ENCODE measurements at regions not wholly inside any gene's neighbourhood (a gene's known extent, or its start where the extent isn't known, plus 50 kb on each side); places are given as distances from the start of the nearest gene placed in this dataset.
"Not testable (repeated sequence)": the region's sequence is repeated elsewhere in the genome, so short reads cannot be mapped to it uniquely, and the experiment has no call there.

- H3K4me3 ChIP-seq: no peak overlapping the region
- no peak overlapping the region for H3K27ac ChIP-seq
- H3K4me1 ChIP-seq: no peaks in the 10 kb centered on the region
- no peak for DNase-seq
- H3K27me3 ChIP-seq: no peaks in the 10 kb centered on the region
- no peaks in the 10 kb centered on the region for H3K36me3 ChIP-seq
- H3K9me3 ChIP-seq (replicated peaks): no peaks in the 10 kb centered on the region
Measured at GRCh38 chr2:210895132-210895531, 338.7 kb downstream of the CPS1 start.

- Histone ChIP-seq H3K27ac (no peak overlapping the region), H3K4me1 (no peaks in the 10 kb centered on the region), H3K36me3 (no peaks in the 10 kb centered on the region), H3K27me3 (no peaks in the 10 kb centered on the region), H3K4me3 (no peak overlapping the region), H3K9me3 (replicated peaks) (no peaks in the 10 kb centered on the region)
- DNase-seq: no peak
Measured at GRCh38 chr2:210899131-210899530, 342.7 kb downstream of the CPS1 start.

- no peak for DNase-seq
- Histone ChIP-seq H3K4me1 (no peaks in the 10 kb centered on the region), H3K4me3 (no peak overlapping the region), H3K27ac (no peak overlapping the region), H3K27me3 (no peaks in the 10 kb centered on the region), H3K9me3 (replicated peaks) (no peaks in the 10 kb centered on the region), H3K36me3 (no peaks in the 10 kb centered on the region)
Measured at GRCh38 chr2:210901326-210901725, 344.9 kb downstream of the CPS1 start.

- Histone ChIP-seq H3K27ac (no peak overlapping the region), H3K4me1 (no peaks in the 10 kb centered on the region; the same call in 1 of the 2 replicates), H3K9me3 (replicated peaks) (no peaks in the 10 kb centered on the region), H3K36me3 (no peaks in the 10 kb centered on the region), H3K4me3 (no peak overlapping the region), H3K27me3 (no peaks in the 10 kb centered on the region)
- DNase-seq: no peak
Measured at GRCh38 chr2:210912779-210913178, 356.4 kb downstream of the CPS1 start.

GRCh38 chr2:210913461-210913860, 357.1 kb downstream of the CPS1 start:
- Histone ChIP-seq H3K4me1 (no peaks in the 10 kb centered on the region), H3K27me3 (no peaks in the 10 kb centered on the region), H3K36me3 (no peaks in the 10 kb centered on the region), H3K27ac (no peak overlapping the region), H3K9me3 (replicated peaks) (no peaks in the 10 kb centered on the region), H3K4me3 (no peak overlapping the region)
- DNase-seq: no peak

GRCh38 chr2:210915912-210916311, 359.5 kb downstream of the CPS1 start:
- no peaks in the 10 kb centered on the region for H3K4me1 ChIP-seq
- no peak overlapping the region for H3K4me3 ChIP-seq
- DNase-seq: no peak
- H3K9me3 ChIP-seq (replicated peaks): no peaks in the 10 kb centered on the region
- no peaks in the 10 kb centered on the region for H3K36me3 ChIP-seq
- H3K27me3 ChIP-seq: no peaks in the 10 kb centered on the region
- no peak overlapping the region for H3K27ac ChIP-seq

GRCh38 chr2:210917465-210917864, 361.1 kb downstream of the CPS1 start:
- no peaks in the 10 kb centered on the region for H3K36me3 ChIP-seq
- no peaks in the 10 kb centered on the region for H3K4me1 ChIP-seq
- no peaks in the 10 kb centered on the region for H3K27me3 ChIP-seq
- H3K4me3 ChIP-seq: no peak overlapping the region
- no peaks in the 10 kb centered on the region for H3K9me3 ChIP-seq (replicated peaks)
- H3K27ac ChIP-seq: no peak overlapping the region
- no peak for DNase-seq

GRCh38 chr2:210919128-210919527, 362.7 kb downstream of the CPS1 start:
- no peaks in the 10 kb centered on the region for H3K27me3 ChIP-seq
- H3K9me3 ChIP-seq (replicated peaks): no peaks in the 10 kb centered on the region
- H3K4me1 ChIP-seq: no peaks in the 10 kb centered on the region

GRCh38 chr2:210922419-210922818, 366.0 kb downstream of the CPS1 start:
- Histone ChIP-seq H3K4me3 (no peak overlapping the region), H3K27ac (no peak overlapping the region), H3K9me3 (replicated peaks) (no peaks in the 10 kb centered on the region), H3K27me3 (no peaks in the 10 kb centered on the region), H3K36me3 (no peaks in the 10 kb centered on the region), H3K4me1 (no peaks in the 10 kb centered on the region)
- DNase-seq: no peak

More at GRCh38 chr2:210919128-210919527, 362.7 kb downstream of the CPS1 start:
- Histone ChIP-seq H3K27ac (no peak overlapping the region), H3K4me3 (no peak overlapping the region), H3K36me3 (no peaks in the 10 kb centered on the region)
- no peak for DNase-seq

GRCh38 chr2:210928714-210929113, 372.3 kb downstream of the CPS1 start:
- no peaks in the 10 kb centered on the region for H3K9me3 ChIP-seq (replicated peaks)
- H3K27ac ChIP-seq: no peak overlapping the region
- H3K4me1 ChIP-seq: no peaks in the 10 kb centered on the region
- no peak for DNase-seq
- no peak overlapping the region for H3K4me3 ChIP-seq
- H3K27me3 ChIP-seq: no peaks in the 10 kb centered on the region; the same call in 1 of the 2 replicates
- no peaks in the 10 kb centered on the region for H3K36me3 ChIP-seq

- Histone ChIP-seq H3K4me1 (no peaks in the 10 kb centered on the region), H3K27me3 (no peaks in the 10 kb centered on the region), H3K4me3 (no peak overlapping the region), H3K9me3 (replicated peaks) (no peaks in the 10 kb centered on the region), H3K27ac (no peak overlapping the region), H3K36me3 (no peaks in the 10 kb centered on the region)
- DNase-seq: no peak
Measured at GRCh38 chr2:210938228-210938627, 381.8 kb downstream of the CPS1 start.

GRCh38 chr2:210946395-210946794, 390.0 kb downstream of the CPS1 start:
- no peaks in the 10 kb centered on the region for H3K27me3 ChIP-seq
- no peaks in the 10 kb centered on the region for H3K36me3 ChIP-seq
- no peaks in the 10 kb centered on the region for H3K4me1 ChIP-seq
- no peaks in the 10 kb centered on the region for H3K9me3 ChIP-seq (replicated peaks)
- no peak overlapping the region for H3K27ac ChIP-seq
- DNase-seq: no peak
- no peak overlapping the region for H3K4me3 ChIP-seq

GRCh38 chr2:210950434-210951060, 394.1 kb downstream of the CPS1 start:
- not testable (repeated sequence) for H3K4me3 ChIP-seq; H3K27ac ChIP-seq; H3K27me3 ChIP-seq; DNase-seq; H3K9me3 ChIP-seq (replicated peaks); H3K4me1 ChIP-seq; H3K36me3 ChIP-seq

GRCh38 chr2:210954386-210954907, 398.0 kb downstream of the CPS1 start:
- H3K27ac ChIP-seq: no peak overlapping the region
- no peaks in the 10 kb centered on the region for H3K4me1 ChIP-seq
- no peak for DNase-seq
- H3K27me3 ChIP-seq: no peaks in the 10 kb centered on the region
- H3K36me3 ChIP-seq: no peaks in the 10 kb centered on the region
- no peak overlapping the region for H3K4me3 ChIP-seq
- no peaks in the 10 kb centered on the region for H3K9me3 ChIP-seq (replicated peaks)

- no peak overlapping the region for H3K27ac ChIP-seq
Measured at GRCh38 chr2:210955591-210955990, 399.2 kb downstream of the CPS1 start.

GRCh38 chr2:210956101-210956500, 399.7 kb downstream of the CPS1 start:
- Histone ChIP-seq H3K4me1 (no peaks in the 10 kb centered on the region), H3K9me3 (replicated peaks) (no peaks in the 10 kb centered on the region), H3K4me3 (no peak overlapping the region), H3K27me3 (no peaks in the 10 kb centered on the region), H3K36me3 (no peaks in the 10 kb centered on the region), H3K27ac (no peak overlapping the region)
- no peak for DNase-seq

More at GRCh38 chr2:210955591-210955990, 399.2 kb downstream of the CPS1 start:
- H3K9me3 ChIP-seq (replicated peaks): no peaks in the 10 kb centered on the region
- no peaks in the 10 kb centered on the region for H3K36me3 ChIP-seq
- H3K4me1 ChIP-seq: no peaks in the 10 kb centered on the region
- no peak overlapping the region for H3K4me3 ChIP-seq
- no peak for DNase-seq
- H3K27me3 ChIP-seq: no peaks in the 10 kb centered on the region

Measured in SJCRH30 (cell line).